Nephron (organoid): ENCODE measurements at regions not wholly inside any gene's neighbourhood (a gene's known extent, or its start where the extent isn't known, plus 50 kb on each side); places are given as distances from the start of the nearest gene placed in this dataset.

ENCODE experiments used
- H3K27ac Mint-ChIP-seq, 3 experiments: 2 replicates each; pipeline ENCODE4 v1.8.0; 2020; ENCODE audit warnings: mixed read lengths in 3 of 3, mild to moderate bottlenecking in 2 of 3, moderate library complexity in 1 of 3
- H3K27me3 Mint-ChIP-seq: 2 replicates; pipeline ENCODE4 v1.8.0; 2021; ENCODE audit warnings: low read depth, mild to moderate bottlenecking, moderate library complexity, mixed read lengths
- H3K36me3 Mint-ChIP-seq: 2 replicates; pipeline ENCODE4 v1.8.0; 2020; ENCODE audit warnings: low read depth, mixed read lengths
- H3K4me1 Mint-ChIP-seq: 2 replicates; pipeline ENCODE4 v1.8.0; 2020; ENCODE audit warnings: mixed read lengths
- H3K4me3 Mint-ChIP-seq, 3 experiments: 2 replicates each; pipeline ENCODE4 v1.8.0; 2020; ENCODE audit warnings: mild to moderate bottlenecking in 3 of 3, mixed read lengths in 3 of 3, moderate library complexity in 2 of 3
- H3K9me3 Mint-ChIP-seq: 2 replicates; pipeline ENCODE4 v1.8.0; 2020; ENCODE audit warnings: mixed read lengths
- TF ChIP-seq, protein P1 (sequence below), 3 experiments: fragments of 200-600 bp; sonication (generic); IDR thresholded peaks; one replicate each; pipeline ENCODE4 v1.5.0; 2021; ENCODE audit warnings: antibody characterized with exemption in 3 of 3; ENCODE audit not compliant: unreplicated experiment in 3 of 3

DNA sequence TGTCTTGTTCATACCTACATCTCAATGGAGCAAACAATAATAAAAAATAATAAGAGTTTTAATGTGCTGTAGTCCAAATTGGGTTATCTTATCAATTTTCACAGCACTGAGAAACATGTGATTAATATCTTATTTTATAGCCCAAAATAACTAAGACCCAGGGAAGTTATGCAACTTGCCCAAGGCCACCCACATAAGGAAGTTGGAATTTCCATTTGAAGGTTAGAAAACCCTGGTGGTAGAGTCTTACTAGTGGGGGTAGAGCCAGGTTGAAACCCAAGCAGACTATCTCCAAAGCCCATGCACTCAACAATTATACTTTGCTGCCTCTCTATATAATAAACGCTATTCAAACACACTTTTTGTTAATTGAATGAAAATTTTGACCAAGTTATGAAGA, 270.0 kb upstream of the CAND1 start:
- Mint-ChIP-seq H3K27ac (no peak overlapping the region), H3K4me1 (peaks cover 18% of the 10 kb centered on the region), H3K9me3 (peaks cover 13% of the 10 kb centered on the region), H3K27me3 (no peaks in the 10 kb centered on the region), H3K4me3 (no peak overlapping the region), H3K36me3 (peaks cover 6% of the 10 kb centered on the region)
- TF ChIP-seq, protein P1, sequence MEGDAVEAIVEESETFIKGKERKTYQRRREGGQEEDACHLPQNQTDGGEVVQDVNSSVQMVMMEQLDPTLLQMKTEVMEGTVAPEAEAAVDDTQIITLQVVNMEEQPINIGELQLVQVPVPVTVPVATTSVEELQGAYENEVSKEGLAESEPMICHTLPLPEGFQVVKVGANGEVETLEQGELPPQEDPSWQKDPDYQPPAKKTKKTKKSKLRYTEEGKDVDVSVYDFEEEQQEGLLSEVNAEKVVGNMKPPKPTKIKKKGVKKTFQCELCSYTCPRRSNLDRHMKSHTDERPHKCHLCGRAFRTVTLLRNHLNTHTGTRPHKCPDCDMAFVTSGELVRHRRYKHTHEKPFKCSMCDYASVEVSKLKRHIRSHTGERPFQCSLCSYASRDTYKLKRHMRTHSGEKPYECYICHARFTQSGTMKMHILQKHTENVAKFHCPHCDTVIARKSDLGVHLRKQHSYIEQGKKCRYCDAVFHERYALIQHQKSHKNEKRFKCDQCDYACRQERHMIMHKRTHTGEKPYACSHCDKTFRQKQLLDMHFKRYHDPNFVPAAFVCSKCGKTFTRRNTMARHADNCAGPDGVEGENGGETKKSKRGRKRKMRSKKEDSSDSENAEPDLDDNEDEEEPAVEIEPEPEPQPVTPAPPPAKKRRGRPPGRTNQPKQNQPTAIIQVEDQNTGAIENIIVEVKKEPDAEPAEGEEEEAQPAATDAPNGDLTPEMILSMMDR (IDR thresholded peaks at IDR 0.05; ENCODE audit: unreplicated experiment in 3 of 3): no peak

DNA sequence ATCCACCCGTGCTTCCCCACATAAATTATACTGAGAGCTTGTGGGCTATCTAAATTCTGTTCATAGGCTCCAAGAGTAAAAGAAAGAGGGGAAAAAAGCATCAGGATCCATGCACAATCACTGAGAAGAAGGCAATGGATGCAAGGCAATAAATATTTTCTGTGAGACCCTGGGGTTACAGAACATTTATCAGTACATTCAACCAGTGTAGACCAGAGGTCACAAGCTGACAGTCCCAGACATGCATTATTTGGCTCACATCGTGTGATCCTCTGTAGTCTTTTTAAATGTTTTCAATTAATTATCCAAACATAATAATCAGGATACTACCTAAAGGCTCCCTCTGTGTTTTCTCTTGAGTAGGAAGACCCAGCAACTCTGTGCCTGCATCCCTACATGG, 267.9 kb upstream of the CAND1 start:
- H3K36me3 Mint-ChIP-seq: peaks cover 6% of the 10 kb centered on the region
- peaks cover 11% of the 10 kb centered on the region for H3K9me3 Mint-ChIP-seq
- TF ChIP-seq, protein P1 (IDR thresholded peaks at IDR 0.05; ENCODE audit: unreplicated experiment in 3 of 3): no peak

GRCh38 chr12:67002720-67003119, 266.4 kb upstream of the CAND1 start:
- TF ChIP-seq, protein P1 (IDR thresholded peaks at IDR 0.05; ENCODE audit: unreplicated experiment in 3 of 3): no peak
- Mint-ChIP-seq H3K27me3 (no peaks in the 10 kb centered on the region), H3K27ac (peak overlapping the region; percentile 42 to 74 (median 59)), H3K36me3 (peaks cover 6% of the 10 kb centered on the region), H3K9me3 (peaks cover 6% of the 10 kb centered on the region), H3K4me3 (no peak overlapping the region), H3K4me1 (peaks cover 18% of the 10 kb centered on the region)

More for the DNA sequence above, 267.9 kb upstream of the CAND1 start:
- Mint-ChIP-seq H3K4me3 (no peak overlapping the region), H3K27ac (no peak overlapping the region), H3K27me3 (no peaks in the 10 kb centered on the region), H3K4me1 (peaks cover 18% of the 10 kb centered on the region)

DNA sequence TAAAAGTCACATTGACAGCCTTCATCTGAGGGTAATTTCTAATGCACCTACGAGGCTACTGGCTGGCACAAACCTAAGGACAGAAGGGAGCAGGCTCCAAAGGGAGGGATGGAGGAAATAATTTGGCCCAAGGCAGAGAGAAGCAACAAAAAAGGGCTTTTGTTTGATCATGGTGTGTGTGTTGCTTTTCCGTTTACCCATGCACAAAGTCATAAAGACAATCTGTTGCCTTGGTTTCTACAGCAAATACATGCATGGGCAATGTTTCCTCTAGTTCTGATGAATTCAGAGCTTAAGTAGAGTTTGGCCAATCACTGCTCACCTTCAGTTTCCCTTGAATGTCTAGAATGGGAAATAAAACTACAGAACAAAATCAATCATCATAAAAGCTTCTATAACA, 262.5 kb upstream of the CAND1 start:
- H3K4me1 Mint-ChIP-seq: peaks cover 11% of the 10 kb centered on the region
- no peaks in the 10 kb centered on the region for H3K36me3 Mint-ChIP-seq
- no peak overlapping the region for H3K4me3 Mint-ChIP-seq
- H3K27me3 Mint-ChIP-seq: no peaks in the 10 kb centered on the region
- TF ChIP-seq, protein P1 (IDR thresholded peaks at IDR 0.05; ENCODE audit: unreplicated experiment in 3 of 3): no peak
- no peak overlapping the region for H3K27ac Mint-ChIP-seq
- H3K9me3 Mint-ChIP-seq: no peaks in the 10 kb centered on the region

DNA sequence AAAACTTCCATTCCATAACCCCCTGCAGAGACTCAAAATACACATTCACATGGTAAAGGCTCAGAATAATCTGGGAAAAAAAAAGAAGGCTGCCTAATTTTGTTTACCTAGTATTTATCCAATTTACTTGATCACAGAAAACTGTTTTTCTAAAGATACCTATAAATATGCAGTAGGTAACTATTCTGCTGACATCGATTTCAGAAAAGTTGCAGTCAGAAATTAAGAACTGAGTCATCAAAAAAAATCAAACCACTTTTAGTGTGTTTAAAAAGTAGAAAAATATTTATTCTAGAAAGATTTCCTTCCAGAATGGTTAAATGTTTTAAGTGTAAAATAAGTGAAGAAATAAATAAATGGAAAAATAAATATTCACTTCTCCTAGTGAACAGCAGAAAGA, 254.5 kb upstream of the CAND1 start:
- TF ChIP-seq, protein P1 (IDR thresholded peaks at IDR 0.05; ENCODE audit: unreplicated experiment in 3 of 3): no peak
- Mint-ChIP-seq H3K27ac (no peak overlapping the region), H3K36me3 (no peaks in the 10 kb centered on the region), H3K27me3 (no peaks in the 10 kb centered on the region), H3K4me1 (peaks cover 13% of the 10 kb centered on the region), H3K4me3 (no peak overlapping the region), H3K9me3 (no peaks in the 10 kb centered on the region)

- Mint-ChIP-seq H3K4me1 (peaks cover 13% of the 10 kb centered on the region), H3K27me3 (no peaks in the 10 kb centered on the region), H3K36me3 (no peaks in the 10 kb centered on the region), H3K4me3 (no peak overlapping the region), H3K9me3 (no peaks in the 10 kb centered on the region), H3K27ac (no peak overlapping the region)
- TF ChIP-seq, protein P1 (IDR thresholded peaks at IDR 0.05; ENCODE audit: unreplicated experiment in 3 of 3): no peak
These were observed 251.1 kb upstream of the CAND1 start for GRCh38 chr12:67018105-67018504.
